Iris pigment epithelial cell (primary cell): ENCODE measurements at regions not wholly inside any gene's neighbourhood (a gene's known extent, or its start where the extent isn't known, plus 50 kb on each side); places are given as distances from the start of the nearest gene placed in this dataset.

Experiments
- DNase-seq: peaks from one replicate; pipeline ENCODE4 v3.0.0-alpha.2; 2011; ENCODE audit warnings: low read depth

DNA sequence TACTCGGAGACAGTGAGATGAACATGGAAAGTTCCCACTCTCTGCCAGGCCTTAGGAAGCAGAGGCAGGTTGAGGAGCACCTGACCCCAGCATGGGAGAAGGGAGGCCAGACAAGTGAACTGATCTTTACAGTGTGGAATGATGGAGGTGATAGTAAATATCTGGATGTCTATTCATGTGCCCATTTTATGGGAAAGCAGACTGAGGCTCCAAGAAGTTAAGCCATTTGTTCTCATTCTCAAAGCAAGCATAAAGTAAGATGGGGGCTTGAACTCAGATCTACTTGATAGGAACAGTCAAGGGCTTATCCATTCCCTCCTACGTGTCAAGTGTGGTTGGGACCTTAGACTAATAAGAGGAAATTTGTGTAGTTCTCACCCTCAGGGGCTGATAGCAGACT lies 461.5 kb downstream of the MN1 start:
- no peak for DNase-seq

DNA sequence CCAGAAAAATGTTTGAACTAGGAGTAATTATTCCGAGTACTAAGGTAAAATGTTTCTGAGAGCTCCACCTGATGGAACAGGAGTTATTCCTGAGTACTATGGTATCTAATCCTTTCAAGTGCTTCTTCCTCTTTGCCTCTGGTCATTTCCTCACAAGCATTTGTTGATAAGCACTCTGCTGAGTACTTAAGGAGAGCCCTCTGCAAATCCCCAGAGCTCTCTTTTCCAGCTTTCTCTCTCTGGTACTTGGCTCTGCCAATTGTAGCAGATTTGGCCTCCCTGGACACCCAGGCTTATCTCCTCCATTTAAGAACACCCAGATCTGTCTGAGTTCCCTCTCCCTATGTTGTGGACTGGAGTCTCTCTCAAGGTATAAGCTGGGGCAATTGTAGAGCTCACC lies 457.0 kb downstream of the MN1 start:
- no peak for DNase-seq

DNA sequence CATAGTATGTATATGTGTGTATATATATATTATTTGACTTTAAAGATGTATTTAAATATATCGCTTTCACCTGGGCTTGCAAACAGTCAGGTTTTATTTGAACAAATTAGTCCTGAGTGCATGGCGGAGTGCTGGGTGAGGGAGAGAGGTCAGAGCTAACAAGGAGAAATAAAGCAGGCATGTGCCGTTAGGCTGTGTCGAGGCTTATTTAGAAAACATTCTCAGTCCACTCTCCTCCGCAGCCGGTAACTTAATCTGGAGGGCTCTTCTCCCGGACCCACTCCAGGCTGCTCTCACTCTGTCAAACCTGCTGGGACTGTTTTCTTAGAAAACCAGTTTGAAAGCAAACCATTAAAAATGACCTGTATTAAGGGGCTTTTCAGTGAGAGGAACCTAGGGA lies 455.9 kb downstream of the MN1 start:
- DNase-seq: no peak

DNA sequence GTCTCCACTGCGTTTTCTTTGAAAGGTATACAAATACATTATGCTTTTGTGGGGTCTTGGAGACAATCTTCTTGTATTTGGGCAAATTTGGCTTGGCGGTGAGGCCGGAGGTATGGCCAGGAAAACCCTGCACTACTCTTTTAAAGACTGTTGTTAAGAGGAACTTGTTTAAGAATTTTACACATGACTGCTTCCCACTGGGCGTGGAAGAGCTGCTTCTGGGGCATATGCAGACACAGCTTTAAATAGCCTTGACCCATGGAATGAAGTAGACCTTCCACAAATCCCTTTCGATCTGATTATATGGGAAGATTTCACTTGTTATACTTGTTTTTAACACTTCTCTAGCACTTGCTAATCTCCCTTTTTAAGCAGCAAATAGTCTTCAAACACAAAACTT lies 453.6 kb downstream of the MN1 start:
- peak; percentile 23 for DNase-seq

DNA sequence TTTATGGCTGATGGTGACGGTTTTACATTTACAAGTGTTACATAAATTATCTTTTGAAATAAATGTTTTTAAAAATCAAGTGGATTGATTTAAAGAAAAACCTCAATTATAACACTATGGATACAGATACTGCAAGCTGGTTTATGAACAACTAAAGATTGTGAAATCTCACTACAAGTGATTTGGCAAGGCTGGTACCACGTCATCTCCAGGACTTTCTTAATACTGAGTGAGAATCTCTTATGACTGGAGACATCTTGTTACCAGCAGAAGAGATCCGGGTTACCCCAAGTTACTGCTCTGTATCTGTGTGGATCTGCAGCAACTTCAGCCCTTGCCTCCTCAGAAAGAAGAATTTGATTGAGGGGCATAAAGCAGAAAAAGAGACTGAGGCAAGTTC lies 452.9 kb downstream of the MN1 start:
- DNase-seq: peak; percentile 61

DNA sequence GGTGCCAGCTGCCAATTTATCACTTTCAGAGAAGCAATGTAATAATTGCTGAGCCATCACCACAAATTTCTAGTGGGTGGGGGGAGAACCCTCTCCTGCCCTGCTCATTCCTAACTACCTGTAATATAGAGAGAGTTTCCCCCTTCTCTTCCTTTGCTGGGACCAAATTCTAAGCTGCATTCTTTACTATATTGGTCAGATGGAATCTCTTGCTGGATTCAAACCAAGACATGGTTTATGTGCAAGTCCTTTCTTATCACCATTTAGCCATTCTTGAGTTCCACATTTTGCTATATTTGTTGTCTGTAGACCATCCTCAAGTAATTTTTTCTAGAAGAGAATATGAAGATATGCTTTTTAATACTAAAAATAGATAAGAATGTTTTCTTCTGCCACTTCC lies 452.1 kb downstream of the MN1 start:
- peak; percentile 66 for DNase-seq

DNA sequence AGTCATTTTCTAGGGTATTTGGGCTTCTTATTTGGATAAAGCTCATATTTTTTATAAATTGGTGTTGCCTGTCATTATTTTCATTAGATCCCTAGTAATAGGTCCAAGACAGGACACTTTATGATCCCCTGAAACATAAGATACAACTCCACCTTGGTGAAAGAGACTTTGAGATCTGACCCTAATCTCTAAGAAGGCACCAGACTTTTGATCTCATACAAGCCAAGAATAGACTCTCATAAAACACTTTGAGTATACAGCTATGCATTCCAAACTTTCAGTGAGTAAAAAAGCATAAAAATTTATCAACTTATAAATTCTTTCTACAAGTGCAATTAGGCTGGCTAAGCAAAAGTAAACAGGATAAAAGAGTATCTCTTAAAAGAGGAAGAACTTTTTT lies 451.2 kb downstream of the MN1 start:
- no peak for DNase-seq

DNA sequence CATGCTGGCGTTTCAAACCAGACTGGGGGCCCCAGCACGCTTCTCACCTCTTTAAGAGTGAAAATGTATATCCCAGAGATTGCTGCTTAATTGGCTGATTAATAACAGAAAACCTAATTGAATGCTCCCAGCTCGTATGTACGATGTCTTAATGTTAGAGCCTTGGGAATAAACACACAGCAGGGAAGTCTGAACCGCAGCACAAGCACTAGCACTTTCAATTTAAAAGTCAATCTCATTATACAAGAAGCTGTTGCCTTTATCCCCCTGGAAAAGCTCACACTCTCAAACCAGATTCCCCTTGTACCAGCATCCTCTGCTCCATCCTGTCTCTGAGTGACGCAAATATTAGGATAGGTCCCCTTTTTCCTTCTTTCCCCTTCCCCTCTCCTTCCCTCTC lies 449.1 kb downstream of the MN1 start:
- no peak for DNase-seq

DNA sequence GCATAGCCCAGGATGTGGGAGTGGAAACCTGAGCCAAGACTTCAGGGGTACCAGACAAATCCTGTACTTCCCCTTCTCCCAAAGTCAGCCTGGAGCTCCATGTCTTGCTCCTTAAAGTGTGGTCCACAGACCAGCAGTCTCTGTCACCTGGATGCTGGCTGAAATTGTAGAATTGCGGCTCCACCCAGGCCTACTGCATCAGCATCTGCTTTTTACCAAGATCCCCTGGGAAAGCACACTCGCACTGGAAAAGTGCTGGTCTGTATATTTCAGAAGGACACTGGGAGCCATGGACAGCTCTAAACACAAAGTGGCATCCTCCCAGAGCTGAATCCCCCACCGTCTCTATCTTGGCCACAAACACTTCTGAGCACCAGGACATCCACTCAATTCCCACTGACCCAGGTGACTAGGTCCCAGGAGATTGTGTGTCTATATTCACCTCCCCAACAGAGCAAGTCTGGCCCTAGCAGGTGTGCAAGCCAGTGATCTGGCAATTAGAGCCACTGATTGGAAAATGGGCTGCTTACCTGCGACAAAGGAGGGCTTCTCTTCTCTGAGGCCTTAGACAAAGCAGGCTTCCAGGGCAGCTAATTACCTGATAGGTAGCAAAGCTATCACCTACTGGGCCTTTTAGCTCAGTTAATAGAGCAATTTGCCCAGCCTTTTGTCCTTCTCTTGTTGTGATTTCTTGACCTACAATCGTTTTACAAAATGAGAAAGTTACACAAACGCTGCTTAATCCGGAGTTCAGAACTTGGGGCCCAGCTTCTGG lies 443.3 kb downstream of the MN1 start:
- no peak for DNase-seq

DNA sequence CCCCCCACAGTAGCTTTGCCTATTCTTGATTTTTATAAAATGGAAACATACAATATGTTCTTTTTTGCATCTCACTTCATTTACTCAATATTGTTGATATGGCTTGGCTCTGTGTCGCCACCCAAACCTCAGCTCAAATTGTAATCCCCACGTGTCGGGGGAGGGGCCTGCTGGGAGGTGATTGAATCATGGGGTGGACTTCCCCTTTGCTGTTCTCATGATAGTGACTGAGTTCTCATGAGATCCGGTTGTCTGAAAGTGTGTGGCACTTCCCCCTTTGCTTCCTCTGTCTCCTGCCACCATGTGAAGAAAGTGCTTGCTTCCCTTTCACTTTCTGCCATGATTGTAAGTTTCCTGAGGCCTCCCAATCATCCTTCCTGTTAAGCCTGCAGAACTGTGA lies 431.3 kb downstream of the MN1 start:
- no peak for DNase-seq

DNA sequence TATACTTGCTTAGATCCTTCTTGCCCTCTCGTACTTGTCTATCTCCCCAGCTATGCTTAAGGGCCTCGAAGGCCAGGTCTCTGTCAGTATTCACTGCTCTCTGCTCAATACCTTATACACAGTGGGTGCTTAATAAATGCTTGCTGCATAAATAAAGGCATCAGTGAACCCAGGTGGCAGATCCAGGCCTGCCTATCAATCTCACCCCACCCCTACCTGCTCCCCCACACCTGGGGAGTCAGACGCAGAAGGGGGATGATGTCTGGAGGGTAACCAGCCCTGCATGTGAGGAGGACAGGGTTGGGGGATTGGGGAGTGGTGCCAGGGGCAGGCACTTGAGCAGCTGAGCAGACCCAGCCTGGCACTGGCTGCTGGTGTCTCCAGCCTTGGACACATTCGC lies 430.6 kb downstream of the MN1 start:
- no peak for DNase-seq

DNA sequence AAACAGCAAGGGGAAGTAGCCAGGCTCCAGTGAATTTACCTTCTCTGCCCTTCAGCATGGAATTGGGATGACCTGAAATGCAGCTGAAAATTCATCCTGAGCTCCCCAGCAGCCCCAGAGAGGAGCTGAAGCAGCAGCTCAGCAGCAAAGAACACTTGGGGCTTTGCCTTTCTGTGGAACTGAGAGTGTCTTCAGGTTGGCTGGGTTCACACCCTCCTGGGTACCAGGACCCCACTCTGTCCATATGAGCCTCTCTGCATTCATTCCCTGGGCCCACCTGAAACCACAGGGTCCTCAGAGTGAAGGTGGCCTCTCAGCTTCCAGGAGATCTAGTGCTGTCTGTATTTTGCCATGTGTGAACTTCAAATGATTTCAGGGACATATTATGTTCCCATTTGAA lies 429.2 kb downstream of the MN1 start:
- no peak for DNase-seq

DNA sequence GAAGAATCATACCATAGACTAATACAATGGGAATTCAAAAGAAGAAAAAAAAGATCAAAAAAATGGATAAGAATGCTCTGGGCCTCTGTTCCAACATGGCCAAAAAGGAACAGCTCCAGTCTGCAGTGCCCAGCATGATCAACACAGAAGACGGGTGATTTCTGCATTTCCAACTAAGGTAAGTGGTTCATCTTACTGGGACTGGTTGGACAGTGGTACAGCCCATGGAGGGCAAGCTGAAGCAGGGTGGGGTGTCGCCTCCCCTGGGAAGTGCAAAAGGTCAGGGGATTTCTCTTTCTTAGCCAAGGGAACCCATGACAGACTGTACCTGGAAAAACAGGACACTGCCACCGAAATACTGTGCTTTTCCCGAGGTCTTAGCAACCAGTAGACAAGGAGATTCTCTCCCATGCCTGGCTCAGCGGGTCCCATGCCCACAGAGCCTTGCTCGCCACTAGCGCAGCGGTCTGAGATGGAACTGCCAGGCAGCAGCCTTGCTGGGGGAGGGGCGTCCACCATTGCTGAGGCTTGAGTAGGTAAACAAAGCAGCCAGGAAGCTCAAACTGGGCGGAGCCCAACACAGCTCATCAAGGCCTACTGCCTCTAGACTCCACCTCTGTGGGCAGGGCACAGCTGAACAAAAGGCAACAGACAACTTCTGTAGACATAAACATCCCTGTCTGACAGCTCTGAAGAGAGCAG lies 428.4 kb downstream of the MN1 start:
- DNase-seq: peak; percentile 10

DNA sequence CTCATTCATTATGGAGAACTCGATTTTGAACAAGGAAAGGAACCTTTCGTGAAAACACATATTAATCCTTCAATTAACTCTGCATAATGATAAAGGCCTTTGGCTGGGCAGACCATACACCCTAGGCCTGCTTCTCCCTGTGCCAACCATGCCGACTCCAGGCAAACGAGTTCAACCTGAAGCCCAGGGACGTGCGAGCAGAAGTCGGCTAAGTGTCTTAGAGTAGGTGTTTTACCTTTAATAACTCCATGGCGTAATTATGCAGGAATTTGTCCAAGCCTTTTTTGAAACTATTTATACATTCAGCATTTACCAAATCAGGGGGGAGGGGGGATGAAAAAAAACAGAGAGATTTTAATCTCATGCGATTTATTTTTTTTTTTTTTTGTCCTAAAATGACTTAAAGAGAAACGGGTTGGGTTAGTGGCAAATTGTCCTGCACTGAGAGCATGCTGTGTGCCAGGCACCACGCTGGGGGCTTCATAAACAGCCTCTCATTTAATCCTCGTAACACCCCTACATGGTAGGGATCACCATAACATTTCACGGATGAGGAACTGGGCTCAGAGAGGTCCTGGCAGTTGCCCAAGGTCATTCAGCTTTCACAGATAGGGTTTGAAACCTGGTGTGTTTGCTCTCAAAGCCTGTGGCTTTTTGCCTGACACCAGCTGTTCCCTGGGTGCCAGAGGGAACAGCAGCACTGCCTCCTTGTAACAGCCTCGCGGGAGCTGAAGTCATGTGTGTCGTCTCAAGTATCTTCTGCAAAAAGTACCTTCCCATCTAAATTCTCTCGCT lies 423.9 kb downstream of the MN1 start:
- no peak for DNase-seq

DNA sequence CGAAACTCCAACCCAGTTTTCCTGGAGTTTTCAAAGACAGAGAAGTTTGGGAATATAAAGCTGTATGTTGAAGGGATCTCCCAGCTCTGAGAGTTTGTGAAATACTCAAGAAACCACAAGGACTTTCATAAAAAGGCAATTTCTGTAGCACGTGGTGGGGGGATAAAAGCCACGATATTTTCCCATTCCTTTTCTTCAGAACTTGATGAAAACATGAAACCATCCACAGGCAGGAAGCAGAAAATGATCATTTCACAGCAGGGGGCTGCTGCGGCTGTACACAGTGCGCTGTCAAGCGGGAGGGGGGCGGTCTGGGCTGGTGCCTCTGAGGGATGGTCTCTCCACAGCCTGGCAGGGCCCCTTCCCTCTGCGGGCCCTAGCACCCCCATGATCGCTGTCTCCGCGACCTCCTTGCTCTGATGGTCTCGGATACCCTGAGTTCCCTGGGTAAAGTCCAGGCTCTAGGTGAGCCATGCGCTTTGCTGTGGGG lies 423.2 kb downstream of the MN1 start:
- DNase-seq: peak; percentile 20

DNA sequence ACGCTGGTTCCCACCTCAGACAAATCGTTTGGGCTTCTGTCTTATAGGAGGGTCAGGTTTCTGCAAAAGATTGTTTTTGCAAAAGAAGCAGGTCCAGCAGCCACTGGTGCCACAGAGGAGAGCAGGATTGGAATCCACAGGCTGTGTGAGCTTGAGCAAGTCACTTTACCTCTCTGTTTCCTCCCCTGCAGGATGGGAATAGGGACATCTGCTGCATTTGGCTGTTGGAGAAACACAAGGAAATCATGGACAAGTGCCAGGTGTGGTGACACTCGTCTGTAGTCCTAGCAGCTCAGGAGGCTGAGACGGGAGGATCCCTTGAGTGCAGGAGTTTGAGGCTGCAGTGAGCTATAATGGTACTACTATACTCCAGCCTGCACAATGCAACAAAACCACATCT lies 422.6 kb downstream of the MN1 start:
- no peak for DNase-seq

DNA sequence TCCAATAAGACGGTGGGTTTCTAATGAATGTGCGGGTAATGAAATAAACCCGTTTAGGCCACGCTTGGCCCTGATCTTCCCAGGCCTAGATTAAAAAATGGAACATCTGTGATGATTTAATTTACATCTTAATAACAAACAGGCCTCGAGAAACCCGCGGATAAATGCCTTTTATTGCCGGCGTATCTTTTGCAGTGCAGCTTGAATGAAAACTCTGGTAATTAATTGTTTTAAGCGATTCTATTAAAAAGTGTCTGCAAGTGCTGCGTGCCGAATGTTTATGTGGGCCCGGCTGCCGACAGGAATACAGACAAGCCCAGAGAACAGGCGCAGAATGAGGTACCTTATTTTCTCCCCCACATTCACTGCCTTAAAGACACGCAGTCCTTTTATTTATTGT lies 420.7 kb downstream of the MN1 start:
- no peak for DNase-seq

DNA sequence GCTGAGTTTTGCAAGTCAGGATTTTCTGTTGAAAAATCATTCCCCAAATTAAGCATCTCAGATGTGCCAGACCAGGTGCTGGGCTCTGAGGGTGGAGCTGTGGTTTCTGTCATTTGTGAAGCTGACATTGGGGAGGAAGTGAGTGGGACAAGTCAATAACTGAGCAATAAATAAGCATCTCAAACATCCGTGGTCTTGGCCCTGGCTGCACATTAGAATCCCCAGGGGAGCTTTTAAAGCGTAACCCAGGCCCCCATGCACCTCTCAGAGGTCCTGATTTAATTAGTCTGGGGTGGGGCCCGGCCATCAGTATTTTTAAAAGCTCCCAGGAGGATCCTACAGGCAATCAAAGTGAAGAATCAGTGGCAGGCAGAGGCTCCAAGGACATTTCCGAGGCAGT lies 420.0 kb downstream of the MN1 start:
- no peak for DNase-seq

DNA sequence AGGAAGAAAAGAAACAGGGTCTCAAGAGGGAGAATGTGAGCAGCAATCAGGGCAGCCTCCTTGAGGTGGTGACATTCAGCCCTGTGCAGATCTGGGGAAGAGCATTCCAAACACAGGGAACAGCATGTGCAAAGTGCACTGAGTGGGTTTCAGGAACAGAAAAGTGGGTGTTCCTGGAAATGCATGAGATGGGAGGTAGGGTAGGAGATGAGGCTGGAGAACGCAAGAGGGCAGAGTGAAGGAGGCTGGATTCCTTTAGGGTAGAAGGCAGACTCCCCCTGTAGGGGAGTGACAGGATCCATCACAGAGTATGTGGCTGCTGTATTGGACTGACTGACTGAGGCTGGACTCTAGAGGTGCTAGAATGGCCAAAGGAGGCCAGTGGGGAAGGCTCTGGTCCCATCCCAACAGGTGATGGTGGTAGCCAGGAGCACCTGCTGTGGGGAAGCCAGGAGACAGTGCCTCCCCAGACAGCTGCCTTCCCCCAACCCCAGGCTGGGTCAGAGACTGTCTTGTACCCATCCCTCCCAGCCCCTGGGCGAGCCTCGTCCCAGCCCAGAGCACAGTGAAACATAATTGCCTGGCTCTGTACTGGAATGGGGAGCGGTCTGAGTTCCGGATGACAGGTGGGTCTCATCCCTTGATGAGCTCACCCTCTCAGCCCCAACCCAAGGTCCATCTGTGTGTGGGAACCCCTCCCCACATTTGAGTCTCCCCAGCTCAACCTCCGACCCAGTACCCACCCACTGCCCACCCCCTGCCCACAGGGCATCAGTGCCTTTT lies 419.4 kb downstream of the MN1 start:
- no peak for DNase-seq

DNA sequence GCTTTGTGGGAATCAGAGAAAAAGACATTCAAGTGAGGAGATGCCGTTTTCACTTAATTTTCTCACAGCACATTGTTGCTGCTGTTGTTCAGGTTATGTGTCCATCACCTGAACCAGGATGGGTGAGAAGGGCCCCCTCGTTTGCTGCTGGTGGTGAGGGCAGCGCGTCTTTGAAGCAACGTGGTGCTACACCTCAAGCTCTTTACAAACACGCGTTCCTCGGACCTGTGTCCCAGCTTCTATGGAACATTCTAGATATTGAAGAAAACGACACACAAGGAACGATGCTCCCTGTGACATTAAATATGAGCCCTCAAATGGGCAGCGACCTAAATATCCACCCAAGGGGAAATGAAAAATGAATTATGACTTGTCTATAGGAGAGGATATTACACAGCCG lies 418.6 kb downstream of the MN1 start:
- DNase-seq: no peak

DNA sequence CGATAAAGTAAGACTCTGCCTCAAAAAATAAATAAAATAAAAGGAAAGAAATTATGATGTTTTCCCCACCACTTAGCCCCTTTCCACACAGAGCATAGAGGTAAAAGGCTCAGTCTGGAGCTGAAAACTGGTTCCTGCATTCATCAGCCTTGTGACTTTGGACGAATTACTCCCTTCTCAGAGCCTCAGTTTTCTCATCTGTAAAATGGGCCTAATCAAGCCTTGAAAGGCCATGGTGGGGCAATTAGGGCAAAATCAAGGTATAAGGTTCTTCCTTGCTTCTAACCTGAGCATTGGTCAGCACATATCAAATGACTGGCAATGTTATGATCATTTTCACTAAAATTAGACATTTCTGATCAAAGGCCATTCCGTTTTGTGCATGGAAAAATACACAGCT lies 417.7 kb downstream of the MN1 start:
- DNase-seq: no peak
